Smooth muscle cell (in vitro differentiated cells): ENCODE measurements at regions not wholly inside any gene's neighbourhood (a gene's known extent, or its start where the extent isn't known, plus 50 kb on each side); places are given as distances from the start of the nearest gene placed in this dataset.

Experiments
- DNase-seq: peaks from one replicate; lab custom pipeline; 2025; ENCODE audit not compliant: unreplicated experiment; lab: John Stamatoyannopoulos, UW
- H2AFZ ChIP-seq: fragments of 200-600 bp; sonication (generic); 2 replicates; pipeline ENCODE4 v1.6.0; 2016; ENCODE audit warnings: antibody characterized with exemption, low read depth, mild to moderate bottlenecking
- H3F3A ChIP-seq: fragments of 200-600 bp; sonication (generic); 2 replicates; pipeline ENCODE4 v1.6.0; 2017; ENCODE audit warnings: antibody characterized with exemption, low read depth
- H3K27ac ChIP-seq: fragments of 200-600 bp; sonication (generic); 2 replicates; pipeline ENCODE4 v1.5.1; 2016; ENCODE audit warnings: low read depth, mild to moderate bottlenecking
- H3K27me3 ChIP-seq: fragments of 200-600 bp; sonication (generic); 2 replicates; pipeline ENCODE4 v1.6.1; 2016; ENCODE audit warnings: low read depth, mild to moderate bottlenecking
- H3K36me3 ChIP-seq: fragments of 200-600 bp; sonication (generic); 2 replicates; pipeline ENCODE4 v1.5.1; 2016; ENCODE audit warnings: low read depth
- H3K4me1 ChIP-seq: fragments of 200-600 bp; sonication (generic); 2 replicates; pipeline ENCODE4 v1.5.1; 2016; ENCODE audit warnings: low read depth
- H3K4me2 ChIP-seq: fragments of 200-600 bp; sonication (generic); 2 replicates; pipeline ENCODE4 v1.6.0; 2016; ENCODE audit warnings: mild to moderate bottlenecking
- H3K4me3 ChIP-seq: fragments of 200-600 bp; sonication (generic); 2 replicates; pipeline ENCODE4 v1.5.1; 2016; ENCODE audit warnings: mild to moderate bottlenecking
- H3K79me2 ChIP-seq: fragments of 200-600 bp; sonication (generic); 2 replicates; pipeline ENCODE4 v1.6.0; 2016; ENCODE audit warnings: low read depth, mild to moderate bottlenecking
- H3K9ac ChIP-seq: fragments of 200-600 bp; sonication (generic); 2 replicates; pipeline ENCODE4 v1.6.0; 2016; ENCODE audit warnings: low read depth
- H3K9me3 ChIP-seq: fragments of 200-600 bp; sonication (generic); replicated peaks from 2 replicates; pipeline ENCODE4 v1.5.1; 2016; ENCODE audit warnings: low read depth
- H4K20me1 ChIP-seq: fragments of 200-600 bp; sonication (generic); 2 replicates; pipeline ENCODE4 v1.6.0; 2016; ENCODE audit warnings: low read depth
- CTCF ChIP-seq: fragments of 200-600 bp; sonication (generic); IDR thresholded peaks from 2 replicates; pipeline ENCODE4 v1.5.1; 2017; ENCODE audit warnings: borderline replicate concordance, mild to moderate bottlenecking, antibody characterized with exemption; ENCODE audit not compliant: insufficient read depth, poor library complexity, severe bottlenecking
- WGBS: methylation state at CpG from one replicate; pipeline ENCODE4 v1.1.7; 2016; ENCODE audit warnings: low lambda C conversion rate; 5-methylcytosine and 5-hydroxymethylcytosine counted together

DNA sequence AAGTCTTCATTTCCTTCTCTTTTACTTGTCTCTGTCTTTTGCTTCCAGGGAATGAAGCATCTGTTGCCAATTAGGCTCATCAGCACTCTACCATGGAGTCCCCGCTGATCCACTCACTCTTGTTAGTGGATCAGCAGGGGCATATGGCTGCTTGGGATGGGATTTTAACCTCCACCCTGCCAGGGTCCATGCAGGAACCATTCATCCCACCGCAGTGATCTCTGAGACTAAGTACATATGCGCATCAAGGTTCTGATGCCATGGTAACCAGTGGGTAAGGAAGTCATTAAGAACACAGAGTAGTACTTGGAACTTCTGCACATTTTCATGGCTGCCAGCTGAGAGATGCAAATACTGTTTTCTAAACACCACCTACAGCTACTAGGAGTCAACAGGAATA lies 374.0 kb upstream of the ALCAM start:
- no peak for DNase-seq
- H2AFZ ChIP-seq = no peak overlapping the region
- H3K4me2 ChIP-seq = no peak overlapping the region
- no peaks in the 10 kb centered on the region for H3K36me3 ChIP-seq
- H3K9me3 ChIP-seq = no peaks in the 10 kb centered on the region
- H3K79me2 ChIP-seq = no peaks in the 10 kb centered on the region
- 76% methylated on average over 3 of the region's 3 CpGs for WGBS
- no peak overlapping the region for H3K4me3 ChIP-seq
- no peaks in the 10 kb centered on the region for H4K20me1 ChIP-seq
- no peak overlapping the region for H3K9ac ChIP-seq
- H3F3A ChIP-seq = no peaks in the 10 kb centered on the region
- no peaks in the 10 kb centered on the region for H3K4me1 ChIP-seq
- H3K27me3 ChIP-seq = no peaks in the 10 kb centered on the region
- no peak for TF ChIP-seq CTCF
- H3K27ac ChIP-seq = no peak overlapping the region

GRCh38 chr3:105006164-105006563 lies 360.5 kb upstream of the ALCAM start:
- H3K27ac ChIP-seq = no peak overlapping the region

GRCh38 chr3:105013657-105014056 lies 353.1 kb upstream of the ALCAM start:
- 48% methylated on average over 2 of the region's 2 CpGs for WGBS
- Histone ChIP-seq H3K27me3 (no peaks in the 10 kb centered on the region), H3K36me3 (no peaks in the 10 kb centered on the region)

More at GRCh38 chr3:105006164-105006563, 360.5 kb upstream of the ALCAM start:
- no peaks in the 10 kb centered on the region for H4K20me1 ChIP-seq
- no peak overlapping the region for H2AFZ ChIP-seq
- H3K9ac ChIP-seq = no peak overlapping the region
- no peaks in the 10 kb centered on the region for H3K36me3 ChIP-seq
- H3K27me3 ChIP-seq = no peaks in the 10 kb centered on the region
- H3K4me2 ChIP-seq = no peak overlapping the region
- no peak for TF ChIP-seq CTCF
- H3K4me3 ChIP-seq = no peak overlapping the region
- H3F3A ChIP-seq = no peaks in the 10 kb centered on the region
- DNase-seq = no peak
- peaks cover 9% of the 10 kb centered on the region for H3K4me1 ChIP-seq
- H3K79me2 ChIP-seq = no peaks in the 10 kb centered on the region
- no peaks in the 10 kb centered on the region for H3K9me3 ChIP-seq

More at GRCh38 chr3:105013657-105014056, 353.1 kb upstream of the ALCAM start:
- Histone ChIP-seq H3K9ac (no peak overlapping the region), H3K79me2 (no peaks in the 10 kb centered on the region), H4K20me1 (no peaks in the 10 kb centered on the region), H3K27ac (no peak overlapping the region), H2AFZ (no peak overlapping the region), H3K4me1 (no peaks in the 10 kb centered on the region), H3K4me2 (no peak overlapping the region), H3F3A (no peaks in the 10 kb centered on the region), H3K4me3 (no peak overlapping the region), H3K9me3 (no peaks in the 10 kb centered on the region)
- DNase-seq = no peak
- TF ChIP-seq CTCF = no peak
